ENCODE measurements at regions not wholly inside any gene's neighbourhood (a gene's known extent, or its start where the extent isn't known, plus 50 kb on each side); places are given as distances from the start of the nearest gene placed in this dataset.

DNA sequence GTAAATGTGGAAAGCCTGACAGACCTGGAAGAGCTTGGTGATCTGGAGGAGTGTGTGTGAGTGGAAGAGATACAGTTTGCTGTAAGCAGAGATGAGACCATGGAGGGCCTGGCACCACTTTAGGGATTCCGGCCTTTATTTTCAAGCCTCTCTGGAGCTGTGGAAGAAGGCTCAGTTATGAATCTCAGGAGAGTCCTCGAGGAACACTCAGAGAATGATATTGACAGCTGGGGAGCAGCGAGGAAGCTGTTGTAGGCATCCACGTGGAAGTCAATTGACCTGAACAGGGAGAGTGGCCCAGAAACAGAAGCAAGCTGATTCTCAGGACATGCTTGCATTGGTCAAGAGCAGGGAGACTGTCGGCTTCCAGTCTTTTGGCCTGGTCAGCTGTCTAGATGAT, 108.4 kb upstream of the FOXQ1 start:
- no peak for FAIRE-seq
- no peak for DNase-seq (ENCODE audit: extremely low spot score, insufficient read length, low read depth)

DNA sequence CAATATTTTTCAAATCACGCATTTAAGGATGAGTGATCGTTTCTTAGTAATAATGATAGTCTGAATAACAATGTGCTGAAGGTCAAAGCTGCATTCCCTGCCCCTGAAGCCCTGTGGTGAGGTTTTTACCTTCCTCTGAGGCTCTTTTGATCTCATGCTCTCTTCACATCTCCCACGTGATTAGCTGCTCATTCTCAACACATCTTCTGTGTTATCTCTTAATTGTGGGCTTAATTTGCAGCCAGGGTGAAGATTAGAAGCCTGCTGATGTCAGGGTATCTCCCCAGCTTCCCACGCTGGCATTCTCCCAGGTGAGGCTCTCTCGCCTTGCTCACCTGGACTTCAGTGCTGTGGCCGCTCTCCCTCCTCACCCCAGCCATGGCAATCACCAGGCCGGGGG, 109.7 kb upstream of the FOXQ1 start:
- FAIRE-seq = no peak
- DNase-seq (ENCODE audit: extremely low spot score, insufficient read length, low read depth) = no peak

GRCh38 chr6:1201547-1202200, 110.2 kb upstream of the FOXQ1 start:
- FAIRE-seq = no peak

DNA sequence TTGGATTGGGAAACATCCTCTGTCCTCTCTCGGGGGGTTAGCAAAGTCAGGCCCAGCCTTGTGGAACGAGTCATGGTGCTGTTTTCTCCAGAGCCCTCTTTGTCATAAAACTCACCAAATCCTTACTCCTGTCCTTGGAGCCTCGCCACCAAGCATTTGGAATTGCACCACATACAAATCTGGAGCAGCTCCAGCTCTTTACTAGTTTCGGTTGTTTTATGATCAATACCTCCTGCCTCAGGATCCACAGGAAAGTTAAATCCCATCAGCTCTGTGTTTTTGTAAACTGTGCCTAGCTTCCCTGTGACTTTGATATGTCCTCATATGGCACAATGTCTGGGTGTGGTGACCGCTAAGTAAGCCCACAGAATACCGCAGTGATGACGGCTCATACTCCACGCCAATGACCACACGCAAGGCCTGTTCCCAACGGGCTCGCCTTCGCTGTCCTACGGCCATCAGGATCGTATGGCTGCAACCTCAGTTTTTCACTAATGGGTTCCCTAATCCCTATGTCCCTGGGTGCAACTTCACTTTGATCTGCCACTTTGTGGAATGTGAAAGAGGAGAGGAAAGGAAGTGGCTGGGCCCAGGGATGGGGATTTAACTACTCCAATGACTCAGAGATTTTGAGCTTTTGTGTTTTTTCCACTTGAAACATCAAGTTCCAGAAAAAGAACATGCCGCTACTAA, 111.3 kb upstream of the FOXQ1 start:
- FAIRE-seq = no peak
- no peak for DNase-seq (ENCODE audit: extremely low spot score, insufficient read length, low read depth)

More at GRCh38 chr6:1201547-1202200, 110.2 kb upstream of the FOXQ1 start:
- no peak for DNase-seq (ENCODE audit: extremely low spot score, insufficient read length, low read depth)

GRCh38 chr6:1200081-1200408, 111.9 kb upstream of the FOXQ1 start:
- FAIRE-seq = no peak

DNA sequence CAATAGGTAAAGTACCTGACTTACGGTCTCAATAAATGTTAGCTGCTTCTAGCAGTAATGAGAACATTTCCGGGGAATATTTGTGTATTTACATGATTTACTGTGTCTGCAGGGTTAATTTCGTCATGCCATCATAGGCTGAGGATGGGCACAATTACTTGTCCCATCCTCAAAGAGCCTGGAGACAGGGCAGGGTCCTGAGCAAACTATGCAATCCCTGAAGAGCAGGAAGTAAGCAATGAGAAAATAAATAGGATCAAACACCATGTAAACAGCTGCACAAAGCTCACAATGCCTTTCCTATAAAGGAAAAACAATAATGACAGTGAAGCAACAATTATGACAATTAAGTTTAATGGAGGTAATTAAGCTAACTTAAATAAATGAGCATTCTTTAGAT, 114.6 kb upstream of the FOXQ1 start:
- DNase-seq (ENCODE audit: extremely low spot score, insufficient read length, low read depth) (no peak), FAIRE-seq (no peak)

More at GRCh38 chr6:1200081-1200408, 111.9 kb upstream of the FOXQ1 start:
- no peak for DNase-seq (ENCODE audit: extremely low spot score, insufficient read length, low read depth)

DNA sequence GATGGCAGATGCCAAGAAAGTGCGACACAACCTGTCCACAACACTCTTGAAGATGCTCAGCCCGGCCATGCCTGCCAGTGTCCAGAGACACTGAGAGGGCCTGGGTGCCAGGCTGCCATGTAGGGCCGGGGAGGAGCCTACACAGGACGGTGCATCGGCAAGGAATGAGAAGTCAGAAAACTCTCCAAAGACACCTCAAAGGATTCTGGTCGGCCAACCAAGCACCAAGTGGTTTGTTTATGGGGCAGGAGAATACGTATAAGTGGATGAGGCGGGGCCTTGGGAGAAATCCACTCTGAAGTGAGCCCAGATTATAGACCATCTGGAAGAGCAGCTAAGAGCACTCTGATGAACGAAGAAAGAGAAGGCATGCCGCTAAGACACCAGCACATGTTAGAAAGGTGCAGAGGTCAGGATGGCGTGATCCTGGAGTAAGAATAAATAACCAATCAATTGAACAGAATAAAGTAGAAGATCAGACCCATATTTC, 120.7 kb upstream of the FOXQ1 start:
- DNase-seq (ENCODE audit: extremely low spot score, insufficient read length, low read depth) = no peak
- no peak for FAIRE-seq

DNA sequence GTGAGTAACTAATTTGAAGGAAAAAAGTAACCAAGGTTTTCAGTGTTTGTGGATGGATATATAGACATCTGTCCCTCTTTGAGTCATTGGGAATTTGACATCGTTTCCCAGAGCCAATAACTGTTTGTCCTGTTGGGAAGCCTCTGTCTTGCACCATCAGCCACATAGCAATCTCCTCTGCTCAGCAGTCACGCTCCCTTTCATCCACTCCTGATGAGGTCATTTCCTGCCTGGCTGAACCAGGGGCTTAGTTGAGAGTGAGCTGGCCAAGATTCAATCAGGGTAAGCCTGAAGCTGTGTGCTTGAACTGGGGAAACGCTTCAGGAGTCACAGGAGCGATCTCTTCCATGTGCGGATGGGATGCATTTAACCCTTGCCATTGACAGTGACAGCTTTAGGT, 121.5 kb upstream of the FOXQ1 start:
- FAIRE-seq (no peak), DNase-seq (ENCODE audit: extremely low spot score, insufficient read length, low read depth) (no peak)

DNA sequence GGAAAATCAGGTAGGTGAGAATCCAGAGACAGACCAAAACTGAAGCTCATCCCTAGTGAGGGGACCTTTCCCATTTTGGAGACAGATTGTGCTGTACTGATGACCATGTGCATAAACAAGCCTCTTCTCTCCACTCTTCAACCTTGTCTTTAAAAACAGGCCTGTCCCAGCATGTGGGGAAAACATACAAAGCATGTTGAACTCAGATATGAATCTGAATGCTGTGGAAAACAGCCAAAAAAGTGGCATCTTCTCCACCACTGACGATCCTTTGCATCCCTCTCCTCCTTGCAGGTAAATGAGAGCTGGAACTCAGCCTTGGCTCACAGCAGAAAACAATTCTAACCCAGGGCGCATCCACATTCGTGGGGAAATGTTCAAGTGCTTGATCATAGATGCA, 123.7 kb upstream of the FOXQ1 start:
- DNase-seq (ENCODE audit: extremely low spot score, insufficient read length, low read depth) = no peak
- FAIRE-seq = no peak

DNA sequence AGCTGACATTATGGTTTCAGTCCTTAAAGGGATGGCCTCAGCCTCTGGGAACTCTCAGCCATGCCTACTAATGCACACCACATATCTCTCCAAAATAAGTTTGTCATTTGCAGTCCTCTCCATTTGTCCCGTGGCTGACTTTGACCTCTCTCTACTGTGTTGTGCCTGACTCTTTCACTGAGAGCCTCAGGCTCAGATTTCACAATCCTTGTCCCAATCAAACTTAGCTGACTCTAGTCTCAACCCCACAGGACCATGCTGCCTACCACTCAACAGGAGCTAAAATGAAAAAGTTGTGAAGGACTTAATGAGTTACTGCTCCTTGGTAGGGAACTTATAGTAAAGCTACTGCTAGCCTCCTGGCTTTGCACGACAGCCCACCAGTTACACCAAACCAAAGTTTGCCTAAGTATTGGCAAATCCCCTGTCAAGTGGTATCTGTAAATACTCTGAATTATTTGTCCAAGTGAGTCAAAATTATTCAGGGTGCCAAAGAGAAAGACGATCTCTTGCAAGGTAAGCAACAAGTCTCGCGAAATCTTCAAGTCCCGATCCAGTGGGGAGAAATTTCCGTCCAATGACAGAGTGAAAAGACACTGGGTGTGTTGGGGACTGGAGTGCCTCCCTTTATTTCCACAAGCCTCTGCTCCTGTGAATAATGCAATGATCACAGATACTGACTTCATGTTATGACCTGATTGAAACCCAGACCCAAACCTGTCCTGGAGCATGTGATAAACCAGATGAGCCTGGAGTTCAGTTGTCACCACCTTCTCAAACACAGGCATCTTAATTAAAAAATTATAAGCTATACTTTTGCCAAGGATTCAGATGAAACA, 124.4 kb upstream of the FOXQ1 start:
- no peak for FAIRE-seq
- no peak for DNase-seq (ENCODE audit: extremely low spot score, insufficient read length, low read depth)

GRCh38 chr6:1184318-1184717, 127.6 kb upstream of the FOXQ1 start:
- no peak for FAIRE-seq
- DNase-seq (ENCODE audit: extremely low spot score, insufficient read length, low read depth) = no peak

GRCh38 chr6:1182722-1183521, 129.0 kb upstream of the FOXQ1 start:
- no peak for DNase-seq (ENCODE audit: extremely low spot score, insufficient read length, low read depth)

GRCh38 chr6:1181939-1182605, 129.8 kb upstream of the FOXQ1 start:
- FAIRE-seq (no peak), DNase-seq (ENCODE audit: extremely low spot score, insufficient read length, low read depth) (no peak)

More at GRCh38 chr6:1182722-1183521, 129.0 kb upstream of the FOXQ1 start:
- FAIRE-seq = no peak

DNA sequence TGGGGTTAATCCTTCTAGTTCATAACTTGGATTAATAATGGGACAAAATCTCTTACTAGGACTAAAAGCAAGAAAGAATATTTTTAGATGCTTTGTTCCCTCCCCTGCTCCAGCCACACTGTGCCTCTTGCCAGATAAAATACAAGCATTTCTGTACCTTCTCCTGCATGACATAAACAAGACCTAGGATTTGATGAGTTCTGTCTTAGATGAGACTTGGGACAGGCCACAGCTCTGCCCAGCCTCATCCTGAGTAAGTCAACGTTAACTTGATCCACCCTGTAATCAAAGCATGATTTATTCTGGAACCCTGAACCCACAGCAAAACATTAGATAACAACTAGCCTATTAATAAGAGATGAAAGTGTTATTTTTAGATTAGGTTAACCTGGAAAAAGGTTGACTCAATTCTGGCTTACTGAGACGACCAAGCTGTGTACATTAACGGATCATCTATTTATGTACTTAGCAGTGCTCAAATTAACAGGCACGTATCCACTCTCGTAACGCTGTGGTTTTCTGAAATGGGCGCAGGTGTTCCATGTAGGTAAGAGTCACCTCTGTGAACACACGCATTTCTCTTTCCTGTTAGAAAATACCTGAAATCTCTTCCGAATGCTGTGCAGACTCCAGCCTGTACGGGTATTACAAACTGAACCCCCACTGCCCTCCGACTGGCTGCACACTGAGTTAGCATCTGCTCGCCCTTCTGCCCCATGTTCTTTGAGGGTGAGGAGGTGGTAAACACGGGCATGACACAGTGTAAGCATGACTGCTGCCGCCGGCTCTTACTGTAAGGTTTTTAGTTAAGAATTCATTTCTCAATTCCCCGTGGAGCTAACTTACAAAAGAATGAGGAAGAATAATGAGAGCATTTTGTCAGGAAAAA, 132.1 kb upstream of the FOXQ1 start:
- no peak for FAIRE-seq
- DNase-seq (ENCODE audit: extremely low spot score, insufficient read length, low read depth) = no peak

- DNase-seq (ENCODE audit: extremely low spot score, insufficient read length, low read depth) (no peak), FAIRE-seq (no peak)
Observed at GRCh38 chr6:1178590-1178989, 133.3 kb upstream of the FOXQ1 start.

- FAIRE-seq = no peak
- DNase-seq (ENCODE audit: extremely low spot score, insufficient read length, low read depth) = no peak
Observed at GRCh38 chr6:1176567-1176966, 135.3 kb upstream of the FOXQ1 start.

DNA sequence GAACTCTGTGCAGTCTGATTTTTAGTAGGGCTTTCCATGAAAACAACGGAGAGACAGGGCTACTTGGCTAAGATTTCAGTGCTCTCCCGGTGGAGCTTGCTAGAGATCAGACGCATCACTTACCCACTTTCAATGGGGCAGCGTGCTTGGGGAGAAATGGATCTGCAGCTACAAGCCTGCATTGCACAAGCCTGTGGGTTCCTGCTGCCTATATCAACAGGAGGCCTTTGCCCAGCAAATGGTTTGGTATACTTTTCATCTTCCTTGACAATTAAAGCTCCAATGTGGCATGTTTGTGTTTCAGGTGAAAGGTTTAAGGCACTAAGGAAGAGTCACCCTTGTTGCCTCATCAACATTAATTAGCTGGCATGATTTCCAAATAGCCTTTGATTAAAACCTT, 136.0 kb upstream of the FOXQ1 start:
- FAIRE-seq = no peak
- DNase-seq (ENCODE audit: extremely low spot score, insufficient read length, low read depth) = no peak

DNA sequence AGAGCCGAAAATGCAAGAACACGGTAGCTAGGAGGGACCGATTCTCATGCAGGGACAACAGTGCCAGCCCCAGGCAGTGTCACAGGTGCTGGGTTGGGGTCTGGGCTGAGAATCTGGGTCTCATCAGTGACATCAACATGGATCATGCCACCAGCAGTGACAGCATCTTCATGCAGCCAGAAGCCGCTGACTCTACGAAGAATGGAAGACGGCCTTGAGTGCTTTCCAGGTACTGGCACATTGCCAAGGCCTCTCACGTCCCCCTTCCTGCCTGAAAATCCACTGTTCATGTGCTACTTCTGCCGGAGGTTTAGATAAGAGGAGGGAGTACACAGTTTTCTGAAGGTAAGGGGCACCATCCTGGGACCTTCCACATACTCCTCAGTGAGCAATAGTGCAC, 141.1 kb upstream of the FOXQ1 start:
- FAIRE-seq = no peak
- no peak for DNase-seq (ENCODE audit: extremely low spot score, insufficient read length, low read depth)

DNA sequence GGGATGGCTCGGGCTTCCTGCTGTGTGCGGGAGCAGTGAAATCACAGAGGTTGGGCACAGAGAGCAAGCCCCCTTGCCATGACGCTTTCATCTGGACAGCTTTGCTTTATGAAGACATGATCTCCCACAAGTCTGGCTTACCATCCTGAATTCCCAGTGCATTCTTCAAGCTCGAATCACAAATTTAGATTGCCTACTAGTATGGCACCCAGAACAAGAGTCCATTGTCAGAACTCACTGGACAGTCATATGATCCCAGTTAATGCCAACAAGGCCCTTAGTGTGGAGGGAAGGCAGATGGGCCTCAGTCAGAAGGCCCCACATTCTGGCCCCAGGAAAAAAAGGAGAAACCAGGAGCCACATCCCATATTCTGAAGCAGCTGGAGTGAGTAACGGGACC, 147.3 kb upstream of the FOXQ1 start:
- FAIRE-seq (no peak), DNase-seq (ENCODE audit: extremely low spot score, insufficient read length, low read depth) (no peak)

Data from GM18507 (cell line).